ENCODE measurements at regions not wholly inside any gene's neighbourhood (a gene's known extent, or its start where the extent isn't known, plus 50 kb on each side); places are given as distances from the start of the nearest gene placed in this dataset.

DNA sequence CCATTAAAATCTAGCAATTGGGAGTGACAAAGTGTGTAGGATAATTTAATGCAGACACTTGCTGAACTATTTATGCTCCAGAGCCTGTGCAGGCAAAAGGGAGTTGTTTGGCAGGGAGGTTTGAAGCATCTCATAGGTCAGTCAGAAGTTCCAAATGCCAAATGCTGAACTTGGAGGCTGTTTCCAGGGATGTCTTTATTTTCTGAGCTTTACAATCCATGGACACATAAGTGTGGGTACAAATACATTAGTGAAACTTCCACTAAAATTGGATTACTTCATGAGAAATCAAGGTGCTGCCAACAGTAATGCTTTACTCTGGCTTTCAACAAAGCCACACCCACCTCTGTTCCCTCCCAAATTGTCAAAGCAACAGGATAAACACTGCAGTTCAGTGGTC is 422.1 kb upstream of the SETBP1 start:
- Histone ChIP-seq H3K27ac (ENCODE audit: low read depth, low read length) (no peak overlapping the region), H3K4me3 (ENCODE audit: low read depth in 1 of 2, low read length in 2 of 2) (no peak overlapping the region), H3K36me3 (ENCODE audit: control insufficient read depth in 1 of 2, insufficient read depth in 2 of 2, low read length in 2 of 2) (no peaks in the 10 kb centered on the region)

GRCh38 chr18:44259610-44260009 is 421.1 kb upstream of the SETBP1 start:
- H3K27me3 ChIP-seq (ENCODE audit: control insufficient read depth in 1 of 2, insufficient read depth in 2 of 2, low read length in 2 of 2): no peaks in the 10 kb centered on the region
- H3K36me3 ChIP-seq (ENCODE audit: control insufficient read depth in 1 of 2, insufficient read depth in 2 of 2, low read length in 2 of 2): no peaks in the 10 kb centered on the region
- H3K27ac ChIP-seq (ENCODE audit: low read depth, low read length): no peak overlapping the region
- peaks cover 0 to 4% of the 10 kb centered on the region in 2 donors for H3K9me3 ChIP-seq (ENCODE audit: control insufficient read depth in 1 of 2, low read length in 2 of 2)
- H3K4me3 ChIP-seq (ENCODE audit: low read depth in 1 of 2, low read length in 2 of 2): no peak overlapping the region
- no peak overlapping the region for H3K9ac ChIP-seq (ENCODE audit: low read depth in 1 of 2, low read length in 2 of 2)
- H3K4me1 ChIP-seq (ENCODE audit: control insufficient read depth in 1 of 2, insufficient read depth in 2 of 2, low read length in 2 of 2): no peaks in the 10 kb centered on the region

More for the DNA sequence above, 422.1 kb upstream of the SETBP1 start:
- Histone ChIP-seq H3K9ac (ENCODE audit: low read depth in 1 of 2, low read length in 2 of 2) (no peak overlapping the region), H3K9me3 (ENCODE audit: control insufficient read depth in 1 of 2, low read length in 2 of 2) (peaks cover 0 to 4% of the 10 kb centered on the region in 2 donors), H3K4me1 (ENCODE audit: control insufficient read depth in 1 of 2, insufficient read depth in 2 of 2, low read length in 2 of 2) (no peaks in the 10 kb centered on the region), H3K27me3 (ENCODE audit: control insufficient read depth in 1 of 2, insufficient read depth in 2 of 2, low read length in 2 of 2) (no peaks in the 10 kb centered on the region)

DNA sequence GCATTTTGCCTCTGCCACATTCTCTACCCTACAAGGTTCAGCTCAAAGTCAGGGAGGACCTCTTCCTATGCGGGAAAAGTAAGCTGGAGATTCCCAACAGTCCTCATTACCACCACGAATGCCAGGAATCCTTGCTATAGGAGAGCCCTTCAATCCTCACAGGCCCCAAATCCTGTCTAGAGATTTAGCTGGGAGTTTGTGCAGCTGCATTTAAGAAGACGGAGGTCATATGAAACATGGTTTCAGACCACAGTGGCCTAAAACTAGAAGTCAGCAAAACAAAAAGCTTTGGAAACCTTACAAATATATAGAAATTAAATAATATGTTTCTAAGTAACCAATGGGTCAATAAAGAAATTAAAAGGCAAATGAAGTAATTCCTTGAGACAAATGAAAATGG is 415.3 kb upstream of the SETBP1 start:
- H3K27me3 ChIP-seq (ENCODE audit: control insufficient read depth in 1 of 2, insufficient read depth in 2 of 2, low read length in 2 of 2): no peaks in the 10 kb centered on the region
- H3K36me3 ChIP-seq (ENCODE audit: control insufficient read depth in 1 of 2, insufficient read depth in 2 of 2, low read length in 2 of 2): no peaks in the 10 kb centered on the region
- no peak overlapping the region for H3K4me3 ChIP-seq (ENCODE audit: low read depth in 1 of 2, low read length in 2 of 2)
- H3K27ac ChIP-seq (ENCODE audit: low read depth, low read length): no peak overlapping the region
- no peak overlapping the region for H3K9ac ChIP-seq (ENCODE audit: low read depth in 1 of 2, low read length in 2 of 2)
- H3K9me3 ChIP-seq (ENCODE audit: control insufficient read depth in 1 of 2, low read length in 2 of 2): peaks cover 0 to 4% of the 10 kb centered on the region in 2 donors
- no peaks in the 10 kb centered on the region for H3K4me1 ChIP-seq (ENCODE audit: control insufficient read depth in 1 of 2, insufficient read depth in 2 of 2, low read length in 2 of 2)

DNA sequence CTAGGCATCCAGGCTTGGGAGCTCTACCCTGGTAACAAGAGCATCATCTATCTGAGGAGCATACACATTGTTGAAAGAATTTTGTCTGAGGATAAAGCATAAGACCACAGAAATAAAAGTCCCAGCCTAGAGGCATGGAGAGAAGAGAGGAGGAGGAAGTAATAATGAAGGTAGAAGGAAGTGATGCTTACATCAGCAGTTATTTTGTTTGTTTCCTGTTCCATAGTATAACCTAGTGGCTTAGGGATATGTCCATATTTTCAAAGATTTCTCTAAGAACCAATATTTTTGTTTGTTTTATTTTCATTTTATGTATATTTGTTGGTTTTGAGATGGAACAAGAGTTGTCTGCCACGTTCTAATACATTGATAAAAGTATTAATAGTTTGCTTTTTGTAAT is 407.4 kb upstream of the SETBP1 start:
- no peak overlapping the region for H3K4me3 ChIP-seq (ENCODE audit: low read depth in 1 of 2, low read length in 2 of 2)
- no peaks in the 10 kb centered on the region for H3K4me1 ChIP-seq (ENCODE audit: control insufficient read depth in 1 of 2, insufficient read depth in 2 of 2, low read length in 2 of 2)
- no peaks in the 10 kb centered on the region for H3K27me3 ChIP-seq (ENCODE audit: control insufficient read depth in 1 of 2, insufficient read depth in 2 of 2, low read length in 2 of 2)
- no peaks in the 10 kb centered on the region for H3K36me3 ChIP-seq (ENCODE audit: control insufficient read depth in 1 of 2, insufficient read depth in 2 of 2, low read length in 2 of 2)
- no peak overlapping the region for H3K9ac ChIP-seq (ENCODE audit: low read depth in 1 of 2, low read length in 2 of 2)
- H3K27ac ChIP-seq (ENCODE audit: low read depth, low read length): no peak overlapping the region
- H3K9me3 ChIP-seq (ENCODE audit: control insufficient read depth in 1 of 2, low read length in 2 of 2): no peaks in the 10 kb centered on the region

DNA sequence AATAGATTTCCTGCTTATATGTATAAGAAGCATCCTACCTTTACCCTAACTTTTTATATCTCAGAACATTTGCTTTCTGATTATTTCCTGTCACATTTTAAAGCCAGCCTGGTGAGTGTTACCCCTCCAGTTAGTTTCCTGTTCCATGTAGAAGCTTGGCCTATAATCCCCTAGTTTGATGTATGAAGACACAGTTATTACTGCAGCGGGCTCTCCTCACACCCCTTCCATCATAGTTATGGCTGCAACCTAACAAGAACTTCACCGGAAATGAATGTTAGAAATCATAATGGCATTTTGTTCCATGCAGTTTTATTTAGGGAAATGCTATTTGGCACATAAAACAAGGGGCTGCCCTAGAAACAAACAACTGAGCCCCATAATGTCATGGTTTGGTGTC is 400.2 kb upstream of the SETBP1 start:
- Histone ChIP-seq H3K9ac (ENCODE audit: low read depth in 1 of 2, low read length in 2 of 2) (no peak overlapping the region), H3K36me3 (ENCODE audit: control insufficient read depth in 1 of 2, insufficient read depth in 2 of 2, low read length in 2 of 2) (no peaks in the 10 kb centered on the region), H3K27ac (ENCODE audit: low read depth, low read length) (no peak overlapping the region), H3K4me1 (ENCODE audit: control insufficient read depth in 1 of 2, insufficient read depth in 2 of 2, low read length in 2 of 2) (no peaks in the 10 kb centered on the region), H3K4me3 (ENCODE audit: low read depth in 1 of 2, low read length in 2 of 2) (no peak overlapping the region), H3K9me3 (ENCODE audit: control insufficient read depth in 1 of 2, low read length in 2 of 2) (no peaks in the 10 kb centered on the region), H3K27me3 (ENCODE audit: control insufficient read depth in 1 of 2, insufficient read depth in 2 of 2, low read length in 2 of 2) (no peaks in the 10 kb centered on the region)

DNA sequence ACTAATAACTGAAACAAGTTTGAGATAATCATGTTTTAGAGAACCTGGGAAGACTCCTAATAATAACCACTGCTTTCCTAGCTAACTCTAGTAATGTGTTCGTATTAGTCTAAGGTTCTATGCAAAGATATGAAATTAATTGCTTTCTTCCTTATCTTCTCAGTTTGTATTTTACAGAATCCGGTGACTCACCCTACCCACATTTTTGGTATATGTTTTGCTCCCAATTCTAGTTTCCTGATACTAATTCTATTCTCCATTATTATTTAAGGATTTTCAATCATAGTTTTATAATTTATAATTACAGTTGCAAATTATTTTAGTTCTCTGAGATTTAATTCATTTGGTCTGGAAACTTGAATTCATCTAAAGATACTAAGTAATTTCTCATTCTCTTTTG is 394.6 kb upstream of the SETBP1 start:
- Histone ChIP-seq H3K27ac (ENCODE audit: low read depth, low read length) (no peak overlapping the region), H3K4me3 (ENCODE audit: low read depth in 1 of 2, low read length in 2 of 2) (no peak overlapping the region), H3K27me3 (ENCODE audit: control insufficient read depth in 1 of 2, insufficient read depth in 2 of 2, low read length in 2 of 2) (peaks cover 0 to 4% of the 10 kb centered on the region in 2 donors), H3K9ac (ENCODE audit: low read depth in 1 of 2, low read length in 2 of 2) (no peak overlapping the region), H3K4me1 (ENCODE audit: control insufficient read depth in 1 of 2, insufficient read depth in 2 of 2, low read length in 2 of 2) (no peaks in the 10 kb centered on the region), H3K36me3 (ENCODE audit: control insufficient read depth in 1 of 2, insufficient read depth in 2 of 2, low read length in 2 of 2) (no peaks in the 10 kb centered on the region), H3K9me3 (ENCODE audit: control insufficient read depth in 1 of 2, low read length in 2 of 2) (no peaks in the 10 kb centered on the region)

- H3K4me1 ChIP-seq (ENCODE audit: control insufficient read depth in 1 of 2, insufficient read depth in 2 of 2, low read length in 2 of 2): no peaks in the 10 kb centered on the region
- no peaks in the 10 kb centered on the region for H3K36me3 ChIP-seq (ENCODE audit: control insufficient read depth in 1 of 2, insufficient read depth in 2 of 2, low read length in 2 of 2)
- no peak overlapping the region for H3K9ac ChIP-seq (ENCODE audit: low read depth in 1 of 2, low read length in 2 of 2)
- H3K4me3 ChIP-seq (ENCODE audit: low read depth in 1 of 2, low read length in 2 of 2): no peak overlapping the region
- H3K27me3 ChIP-seq (ENCODE audit: control insufficient read depth in 1 of 2, insufficient read depth in 2 of 2, low read length in 2 of 2): peaks cover 0 to 4% of the 10 kb centered on the region in 2 donors
- H3K27ac ChIP-seq (ENCODE audit: low read depth, low read length): no peak overlapping the region
- H3K9me3 ChIP-seq (ENCODE audit: control insufficient read depth in 1 of 2, low read length in 2 of 2): no peaks in the 10 kb centered on the region
Measured at GRCh38 chr18:44290366-44290977, 390.2 kb upstream of the SETBP1 start.

DNA sequence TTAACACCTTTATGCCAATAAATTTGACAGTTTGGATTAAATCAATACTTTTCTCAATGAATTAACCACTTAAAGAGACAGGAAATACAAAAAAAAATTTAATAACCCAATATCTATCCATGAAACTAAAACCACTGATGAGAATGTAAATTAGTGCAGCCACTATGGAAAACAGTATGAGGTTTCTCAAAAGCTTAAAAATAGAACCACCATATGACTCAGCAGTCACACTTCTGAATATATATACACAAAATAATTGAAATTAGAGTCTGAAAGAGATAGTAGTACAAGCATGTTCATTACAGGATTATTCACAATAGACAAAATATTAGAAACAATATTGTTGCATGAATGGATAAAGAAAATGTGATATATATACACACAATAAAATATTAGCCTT is 382.1 kb upstream of the SETBP1 start:
- no peaks in the 10 kb centered on the region for H3K36me3 ChIP-seq (ENCODE audit: control insufficient read depth in 1 of 2, insufficient read depth in 2 of 2, low read length in 2 of 2)
- no peak overlapping the region for H3K9ac ChIP-seq (ENCODE audit: low read depth in 1 of 2, low read length in 2 of 2)
- H3K4me3 ChIP-seq (ENCODE audit: low read depth in 1 of 2, low read length in 2 of 2): no peak overlapping the region
- no peak overlapping the region for H3K27ac ChIP-seq (ENCODE audit: low read depth, low read length)
- H3K27me3 ChIP-seq (ENCODE audit: control insufficient read depth in 1 of 2, insufficient read depth in 2 of 2, low read length in 2 of 2): no peaks in the 10 kb centered on the region
- no peaks in the 10 kb centered on the region for H3K4me1 ChIP-seq (ENCODE audit: control insufficient read depth in 1 of 2, insufficient read depth in 2 of 2, low read length in 2 of 2)
- peaks cover 0 to 2% of the 10 kb centered on the region in 2 donors for H3K9me3 ChIP-seq (ENCODE audit: control insufficient read depth in 1 of 2, low read length in 2 of 2)

DNA sequence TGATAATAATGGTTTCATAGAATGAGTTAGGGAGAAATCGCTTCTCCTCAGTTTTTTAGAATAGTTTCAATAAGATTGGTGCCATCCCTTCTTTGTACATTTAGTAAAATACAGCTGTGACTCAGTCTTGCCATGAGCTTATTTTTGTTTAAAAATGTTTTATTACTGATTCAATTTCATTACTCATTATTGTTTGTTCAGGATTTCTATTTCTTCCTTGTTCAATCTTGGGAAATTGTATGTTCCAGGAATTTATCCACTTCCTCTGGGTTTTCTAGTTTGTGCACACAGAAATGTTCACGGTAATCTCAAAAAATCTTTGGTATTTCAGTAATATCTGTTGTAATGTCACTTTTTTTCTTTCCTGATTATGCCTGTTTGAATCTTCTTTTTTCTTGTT is 371.5 kb upstream of the SETBP1 start:
- H3K36me3 ChIP-seq (ENCODE audit: control insufficient read depth in 1 of 2, insufficient read depth in 2 of 2, low read length in 2 of 2): no peaks in the 10 kb centered on the region
- H3K4me3 ChIP-seq (ENCODE audit: low read depth in 1 of 2, low read length in 2 of 2): no peak overlapping the region
- no peak overlapping the region for H3K27ac ChIP-seq (ENCODE audit: low read depth, low read length)
- no peaks in the 10 kb centered on the region for H3K4me1 ChIP-seq (ENCODE audit: control insufficient read depth in 1 of 2, insufficient read depth in 2 of 2, low read length in 2 of 2)
- no peak overlapping the region for H3K9ac ChIP-seq (ENCODE audit: low read depth in 1 of 2, low read length in 2 of 2)
- no peaks in the 10 kb centered on the region for H3K27me3 ChIP-seq (ENCODE audit: control insufficient read depth in 1 of 2, insufficient read depth in 2 of 2, low read length in 2 of 2)
- H3K9me3 ChIP-seq (ENCODE audit: control insufficient read depth in 1 of 2, low read length in 2 of 2): no peaks in the 10 kb centered on the region

DNA sequence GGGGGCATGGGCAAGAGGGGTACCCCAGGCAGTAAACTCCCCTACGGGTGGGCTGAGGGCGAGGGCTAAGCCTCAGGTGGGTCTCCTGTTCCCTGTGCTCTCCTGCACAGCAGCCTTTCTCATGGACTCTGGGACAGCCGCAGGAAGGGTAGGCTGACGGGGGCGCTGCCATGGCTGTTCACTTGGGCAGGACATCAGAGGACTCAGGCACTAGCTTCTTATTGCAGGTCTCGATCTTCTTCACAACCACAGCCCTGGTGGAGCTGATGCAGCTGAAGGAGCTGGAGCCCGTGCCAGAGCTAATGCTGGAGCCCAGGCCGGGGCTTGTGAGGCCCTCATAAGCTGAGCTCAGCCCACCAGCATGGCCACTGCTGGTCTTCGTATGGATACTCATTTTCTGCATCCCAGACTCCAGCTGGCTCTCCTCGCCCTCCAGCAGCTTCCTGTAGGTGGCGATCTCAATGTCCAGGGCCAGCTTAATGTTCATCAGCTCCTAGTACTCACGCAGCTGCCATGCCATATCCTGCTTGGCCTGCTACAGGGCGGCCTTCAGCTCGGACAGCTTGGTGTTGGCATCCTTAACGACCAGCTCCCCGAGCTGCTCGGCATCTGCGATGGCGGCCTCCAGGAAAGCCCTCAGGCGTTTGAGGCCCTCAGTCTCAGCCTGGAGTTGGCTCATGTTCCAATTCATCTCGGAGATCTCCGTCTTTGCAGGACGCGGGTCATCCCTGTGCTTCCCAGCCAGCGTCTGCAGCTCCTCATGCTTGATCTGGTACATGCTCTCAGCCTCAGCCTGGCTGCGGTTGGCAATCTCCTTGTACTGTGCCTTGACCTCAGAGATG is 359.8 kb upstream of the SETBP1 start:
- Histone ChIP-seq H3K27ac (ENCODE audit: low read depth, low read length) (no peak overlapping the region), H3K36me3 (ENCODE audit: control insufficient read depth in 1 of 2, insufficient read depth in 2 of 2, low read length in 2 of 2) (no peaks in the 10 kb centered on the region), H3K4me3 (ENCODE audit: low read depth in 1 of 2, low read length in 2 of 2) (no peak overlapping the region), H3K9me3 (ENCODE audit: control insufficient read depth in 1 of 2, low read length in 2 of 2) (no peaks in the 10 kb centered on the region), H3K9ac (ENCODE audit: low read depth in 1 of 2, low read length in 2 of 2) (no peak overlapping the region), H3K27me3 (ENCODE audit: control insufficient read depth in 1 of 2, insufficient read depth in 2 of 2, low read length in 2 of 2) (no peaks in the 10 kb centered on the region), H3K4me1 (ENCODE audit: control insufficient read depth in 1 of 2, insufficient read depth in 2 of 2, low read length in 2 of 2) (no peaks in the 10 kb centered on the region)

Data from duodenal mucosa (tissue), 2 donors.